ENCODE measurements at regions not wholly inside any gene's neighbourhood (a gene's known extent, or its start where the extent isn't known, plus 50 kb on each side); places are given as distances from the start of the nearest gene placed in this dataset.
A peak's percentile ranks its signal among the peaks of the same experiment; 100 is the strongest.

DNA sequence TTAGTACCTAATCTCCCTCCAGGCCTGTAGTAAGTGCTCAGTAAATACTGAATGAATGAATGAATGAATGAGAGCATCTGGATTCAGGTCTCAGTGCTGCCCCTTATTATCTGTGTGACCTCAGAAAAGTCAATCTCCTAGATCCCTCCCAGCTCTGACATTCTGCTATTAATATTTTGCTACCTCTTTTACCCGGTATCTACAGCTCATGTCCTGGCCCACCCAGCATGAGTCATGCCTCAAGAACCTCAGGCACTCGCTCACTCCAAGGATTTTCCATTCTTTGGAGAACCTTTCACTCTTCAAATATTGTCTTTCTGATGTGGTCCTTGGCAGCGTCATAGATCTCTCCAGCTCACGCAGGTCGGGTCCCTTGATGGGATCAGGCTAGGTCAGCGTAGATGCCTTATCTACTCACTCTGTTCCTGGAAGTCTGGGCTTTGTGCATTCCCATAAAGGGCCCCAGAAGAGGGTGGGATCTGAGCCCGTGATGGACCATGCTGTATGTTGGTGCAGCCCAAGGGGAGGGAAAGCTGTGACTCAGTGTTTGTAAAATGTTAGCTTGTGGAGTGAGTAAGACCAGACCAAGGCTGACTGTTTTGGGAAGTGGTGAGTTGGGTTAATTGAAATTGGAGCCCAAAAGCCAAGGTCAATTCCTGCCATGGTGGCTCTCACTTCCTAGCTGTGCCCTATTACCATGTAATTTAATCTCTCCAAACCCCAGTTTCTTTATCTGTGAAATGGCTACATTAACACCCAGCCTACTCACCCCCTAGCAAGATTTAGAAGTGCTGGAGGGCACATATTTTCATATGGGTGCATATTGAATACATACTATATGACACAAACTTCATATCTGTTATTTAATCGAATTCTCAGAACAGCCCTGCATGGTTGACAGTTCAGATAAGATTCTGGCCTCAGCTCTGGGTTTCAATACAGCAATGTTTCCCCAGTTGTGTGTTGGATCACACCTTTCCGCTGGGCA is 214.1 kb upstream of the USP24 start:
- no peaks in the 10 kb centered on the region for H3K36me3 ChIP-seq
- intact Hi-C loops (cut with DNase I): no loop called here
- DNase-seq: peak in 2 of 5 donors; percentile 23 to 43
- no peak for TF ChIP-seq EP300 (IDR thresholded peaks at IDR 0.05)
- TF ChIP-seq POLR2A (IDR thresholded peaks at IDR 0.05): no peak
- TF ChIP-seq, protein P1, sequence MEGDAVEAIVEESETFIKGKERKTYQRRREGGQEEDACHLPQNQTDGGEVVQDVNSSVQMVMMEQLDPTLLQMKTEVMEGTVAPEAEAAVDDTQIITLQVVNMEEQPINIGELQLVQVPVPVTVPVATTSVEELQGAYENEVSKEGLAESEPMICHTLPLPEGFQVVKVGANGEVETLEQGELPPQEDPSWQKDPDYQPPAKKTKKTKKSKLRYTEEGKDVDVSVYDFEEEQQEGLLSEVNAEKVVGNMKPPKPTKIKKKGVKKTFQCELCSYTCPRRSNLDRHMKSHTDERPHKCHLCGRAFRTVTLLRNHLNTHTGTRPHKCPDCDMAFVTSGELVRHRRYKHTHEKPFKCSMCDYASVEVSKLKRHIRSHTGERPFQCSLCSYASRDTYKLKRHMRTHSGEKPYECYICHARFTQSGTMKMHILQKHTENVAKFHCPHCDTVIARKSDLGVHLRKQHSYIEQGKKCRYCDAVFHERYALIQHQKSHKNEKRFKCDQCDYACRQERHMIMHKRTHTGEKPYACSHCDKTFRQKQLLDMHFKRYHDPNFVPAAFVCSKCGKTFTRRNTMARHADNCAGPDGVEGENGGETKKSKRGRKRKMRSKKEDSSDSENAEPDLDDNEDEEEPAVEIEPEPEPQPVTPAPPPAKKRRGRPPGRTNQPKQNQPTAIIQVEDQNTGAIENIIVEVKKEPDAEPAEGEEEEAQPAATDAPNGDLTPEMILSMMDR (IDR thresholded peaks at IDR 0.05): no peak
- H3K4me3 ChIP-seq: no peak overlapping the region
- H3K4me1 ChIP-seq (ENCODE audit: insufficient read depth): peaks cover 13% of the 10 kb centered on the region
- H3K9me3 ChIP-seq: no peaks in the 10 kb centered on the region
- 27 to 42% (median 35%) methylated on average over 9 of the region's 9 CpGs for WGBS, 3 donors
- no peaks in the 10 kb centered on the region for H3K27me3 ChIP-seq
- no peak overlapping the region for H3K27ac ChIP-seq

DNA sequence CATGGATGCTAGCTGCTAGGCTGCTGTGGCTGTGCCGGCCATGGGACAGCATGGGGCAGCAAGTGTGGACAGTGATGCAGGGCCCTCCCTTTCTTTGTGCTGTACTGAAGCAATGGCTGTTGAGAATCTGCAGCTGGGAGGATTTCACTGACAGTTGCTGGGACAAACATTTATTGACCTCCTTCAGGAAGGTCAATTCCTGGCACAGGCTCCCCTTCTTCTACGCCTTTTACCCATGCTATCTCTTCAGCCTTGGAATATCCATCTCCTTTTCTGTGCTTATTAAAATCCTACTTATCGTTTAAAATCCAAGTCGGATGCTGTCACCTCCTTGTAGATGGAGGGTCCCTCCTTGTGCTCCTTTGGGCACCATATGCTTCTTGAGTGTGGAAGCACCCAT is 213.1 kb upstream of the USP24 start:
- Histone ChIP-seq H3K9me3 (no peaks in the 10 kb centered on the region), H3K4me1 (ENCODE audit: insufficient read depth) (peaks cover 13% of the 10 kb centered on the region), H3K27me3 (no peaks in the 10 kb centered on the region), H3K36me3 (no peaks in the 10 kb centered on the region), H3K27ac (no peak overlapping the region), H3K4me3 (no peak overlapping the region)
- intact Hi-C loops (cut with DNase I): no loop called here
- WGBS, 3 donors: 54 to 68% (median 67%) methylated on average over 4 of the region's 4 CpGs
- DNase-seq: peak in 1 of 5 donors; percentile 17
- TF ChIP-seq POLR2A (IDR thresholded peaks at IDR 0.05) (no peak), EP300 (IDR thresholded peaks at IDR 0.05) (no peak)
- TF ChIP-seq, protein P1 (IDR thresholded peaks at IDR 0.05): no peak

DNA sequence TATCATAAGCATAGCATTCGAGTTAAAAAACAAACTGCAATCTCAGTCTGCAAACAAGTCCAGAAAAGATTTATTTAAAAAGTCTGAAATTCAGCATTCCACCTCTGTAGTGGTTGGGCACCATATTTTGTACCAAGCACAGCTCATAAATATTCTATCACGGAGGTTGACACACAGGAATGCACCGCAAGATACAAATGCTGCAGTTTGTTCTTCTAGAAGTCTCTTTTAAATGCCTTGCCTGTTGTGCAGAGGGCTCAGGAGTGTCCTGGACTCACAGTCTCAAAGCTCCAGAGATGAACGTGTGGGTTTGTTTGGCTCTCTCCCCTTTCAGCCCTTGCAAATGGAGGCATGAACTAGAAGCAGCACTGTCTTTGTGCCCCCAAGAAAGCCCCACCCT is 212.4 kb upstream of the USP24 start:
- DNase-seq: no peak
- Histone ChIP-seq H3K27me3 (no peaks in the 10 kb centered on the region), H3K4me1 (ENCODE audit: insufficient read depth) (peaks cover 13% of the 10 kb centered on the region), H3K27ac (no peak overlapping the region), H3K4me3 (no peak overlapping the region), H3K9me3 (no peaks in the 10 kb centered on the region), H3K36me3 (no peaks in the 10 kb centered on the region)
- TF ChIP-seq POLR2A (IDR thresholded peaks at IDR 0.05) (no peak), EP300 (IDR thresholded peaks at IDR 0.05) (no peak)
- TF ChIP-seq, protein P1 (IDR thresholded peaks at IDR 0.05): no peak
- intact Hi-C loops (cut with DNase I): no loop called here
- WGBS, 3 donors: 29 to 48% (median 36%) methylated on average over 4 of the region's 4 CpGs

DNA sequence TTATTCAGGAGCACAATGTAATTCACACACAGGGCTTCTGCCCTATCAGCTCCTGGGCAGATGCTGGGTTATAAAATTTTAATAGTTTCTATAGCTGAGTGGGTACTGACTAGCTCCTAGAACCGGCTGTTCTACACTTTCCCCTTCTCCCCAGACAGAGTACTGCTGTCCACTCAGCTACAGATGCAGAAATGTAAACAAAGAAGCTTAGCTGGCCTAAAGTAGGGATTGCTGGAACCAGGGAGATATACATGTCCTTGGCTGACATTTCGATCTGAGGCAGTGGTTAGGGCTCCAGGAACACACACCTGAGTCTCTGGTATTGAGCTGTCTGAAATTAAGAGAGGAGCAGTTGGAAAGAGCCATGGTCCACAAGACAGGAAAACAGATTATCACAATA is 211.5 kb upstream of the USP24 start:
- Histone ChIP-seq H3K27me3 (no peaks in the 10 kb centered on the region), H3K36me3 (no peaks in the 10 kb centered on the region), H3K9me3 (peaks cover 0 to 4% of the 10 kb centered on the region in 2 donors), H3K27ac (no peak overlapping the region), H3K4me3 (no peak overlapping the region), H3K4me1 (ENCODE audit: insufficient read depth) (peaks cover 13% of the 10 kb centered on the region)
- WGBS, 3 donors: 8 to 54% (median 21%) methylated on average over 2 of the region's 2 CpGs
- intact Hi-C loops (cut with DNase I): no loop called here
- no peak for DNase-seq
- no peak for TF ChIP-seq POLR2A (IDR thresholded peaks at IDR 0.05)
- TF ChIP-seq, protein P1 (IDR thresholded peaks at IDR 0.05): no peak
- TF ChIP-seq EP300 (IDR thresholded peaks at IDR 0.05): no peak

All from ovary (tissue), 7 donors.